ENCODE measurements at regions not wholly inside any gene's neighbourhood (a gene's known extent, or its start where the extent isn't known, plus 50 kb on each side); places are given as distances from the start of the nearest gene placed in this dataset.

- no peak for TF ChIP-seq CTCF (conservative IDR thresholded peaks at IDR 0.05)
- TF ChIP-seq EZH2 (IDR thresholded peaks at IDR 0.05; ENCODE audit: low read depth) = no peak
Observed at GRCh38 chr6:23213193-23213592, 643.8 kb downstream of the HDGFL1 start.
